ENCODE measurements at regions not wholly inside any gene's neighbourhood (a gene's known extent, or its start where the extent isn't known, plus 50 kb on each side); places are given as distances from the start of the nearest gene placed in this dataset.

- no peak for TF ChIP-seq POLR2A (IDR thresholded peaks at IDR 0.05)
- TF ChIP-seq, protein P1, sequence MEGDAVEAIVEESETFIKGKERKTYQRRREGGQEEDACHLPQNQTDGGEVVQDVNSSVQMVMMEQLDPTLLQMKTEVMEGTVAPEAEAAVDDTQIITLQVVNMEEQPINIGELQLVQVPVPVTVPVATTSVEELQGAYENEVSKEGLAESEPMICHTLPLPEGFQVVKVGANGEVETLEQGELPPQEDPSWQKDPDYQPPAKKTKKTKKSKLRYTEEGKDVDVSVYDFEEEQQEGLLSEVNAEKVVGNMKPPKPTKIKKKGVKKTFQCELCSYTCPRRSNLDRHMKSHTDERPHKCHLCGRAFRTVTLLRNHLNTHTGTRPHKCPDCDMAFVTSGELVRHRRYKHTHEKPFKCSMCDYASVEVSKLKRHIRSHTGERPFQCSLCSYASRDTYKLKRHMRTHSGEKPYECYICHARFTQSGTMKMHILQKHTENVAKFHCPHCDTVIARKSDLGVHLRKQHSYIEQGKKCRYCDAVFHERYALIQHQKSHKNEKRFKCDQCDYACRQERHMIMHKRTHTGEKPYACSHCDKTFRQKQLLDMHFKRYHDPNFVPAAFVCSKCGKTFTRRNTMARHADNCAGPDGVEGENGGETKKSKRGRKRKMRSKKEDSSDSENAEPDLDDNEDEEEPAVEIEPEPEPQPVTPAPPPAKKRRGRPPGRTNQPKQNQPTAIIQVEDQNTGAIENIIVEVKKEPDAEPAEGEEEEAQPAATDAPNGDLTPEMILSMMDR (IDR thresholded peaks at IDR 0.05), result no peak
- H3K9me3 ChIP-seq (replicated peaks in 1 of 3), result no peaks in the 10 kb centered on the region
- intact Hi-C loops (cut with DNase I), result no loop called here
- peak in 2 of 7 donors; percentile 16 to 30 for DNase-seq
- no peaks in the 10 kb centered on the region for H3K4me1 ChIP-seq (replicated peaks in 1 of 2)
- H3K27me3 ChIP-seq, result no peaks in the 10 kb centered on the region
- WGBS, 4 donors, result 69 to 76% (median 71%) methylated on average over 3 to 21 of the region's 21 CpGs
- H3K27ac ChIP-seq, result no peak overlapping the region
- no peak overlapping the region for H3K4me3 ChIP-seq
- H3K36me3 ChIP-seq (replicated peaks in 1 of 2), result no peaks in the 10 kb centered on the region
Measured at GRCh38 chr14:104427131-104427851, 152.3 kb upstream of the C14orf180 start.

DNA sequence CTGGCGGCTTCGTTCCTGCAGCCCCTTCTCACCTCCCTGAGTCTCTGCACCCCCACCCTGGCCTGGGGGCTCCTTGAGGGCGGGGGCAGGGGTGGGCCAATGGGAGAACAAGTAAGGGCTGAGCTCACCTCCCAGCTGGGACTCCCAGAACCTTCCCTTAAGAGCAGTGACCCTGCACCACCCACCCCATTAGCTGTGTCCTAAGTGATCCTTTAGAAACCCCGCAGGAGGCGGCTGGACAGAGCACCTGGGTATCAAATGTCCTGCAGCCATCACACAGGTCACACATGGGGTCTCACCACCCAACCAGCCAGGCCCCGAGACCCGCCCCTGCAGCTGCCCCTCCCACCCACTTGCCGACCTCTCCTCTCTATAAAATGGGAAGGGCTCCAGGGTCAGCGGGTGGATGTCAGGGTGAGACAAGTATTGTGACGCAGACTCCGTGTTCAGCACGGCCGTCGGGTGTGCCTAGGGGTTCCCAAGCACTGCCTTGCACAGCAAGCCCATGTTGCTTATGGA is 151.2 kb upstream of the C14orf180 start:
- H3K9me3 ChIP-seq (replicated peaks in 1 of 3), result no peaks in the 10 kb centered on the region
- intact Hi-C loops (cut with DNase I), result no loop called here
- DNase-seq, result peak in 1 of 7 donors; percentile 39

DNA sequence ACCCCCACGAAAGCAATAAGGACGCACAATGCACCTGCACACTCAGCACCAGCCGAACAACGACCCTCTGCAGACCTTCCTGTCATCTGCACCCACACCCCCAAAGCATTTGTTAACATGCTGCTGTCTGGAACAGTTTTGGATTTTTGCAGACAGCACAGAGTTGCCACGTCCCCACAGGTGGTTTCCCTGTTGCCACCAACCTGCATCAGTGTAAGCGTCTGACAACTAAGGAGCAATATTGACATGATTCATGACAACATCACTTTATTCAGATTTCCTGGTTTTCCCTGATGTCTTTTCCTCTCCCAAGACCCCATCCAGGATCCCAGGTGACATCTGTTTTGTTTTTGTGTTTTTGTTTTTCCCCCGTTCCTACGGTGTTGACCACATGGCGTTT is 150.7 kb upstream of the C14orf180 start:
- Histone ChIP-seq H3K4me1 (replicated peaks in 1 of 2) (no peaks in the 10 kb centered on the region), H3K36me3 (replicated peaks in 1 of 2) (no peaks in the 10 kb centered on the region), H3K27ac (no peak overlapping the region), H3K9me3 (replicated peaks in 1 of 3) (no peaks in the 10 kb centered on the region), H3K27me3 (no peaks in the 10 kb centered on the region), H3K4me3 (no peak overlapping the region)
- TF ChIP-seq, protein P1 (IDR thresholded peaks at IDR 0.05), result no peak
- no peak for TF ChIP-seq POLR2A (IDR thresholded peaks at IDR 0.05)
- intact Hi-C loops (cut with DNase I), result no loop called here
- WGBS, 4 donors, result 31 to 37% (median 35%) methylated on average over 9 of the region's 9 CpGs
- no peak for DNase-seq

More for the DNA sequence above, 151.2 kb upstream of the C14orf180 start:
- Histone ChIP-seq H3K27ac (no peak overlapping the region), H3K4me1 (replicated peaks in 1 of 2) (no peaks in the 10 kb centered on the region), H3K27me3 (no peaks in the 10 kb centered on the region), H3K4me3 (no peak overlapping the region), H3K36me3 (replicated peaks in 1 of 2) (no peaks in the 10 kb centered on the region)
- no peak for TF ChIP-seq POLR2A (IDR thresholded peaks at IDR 0.05)
- TF ChIP-seq, protein P1 (IDR thresholded peaks at IDR 0.05), result no peak
- WGBS, 4 donors, result 56 to 80% (median 67%) methylated on average over 1 to 14 of the region's 14 CpGs

- 59 to 75% (median 67%) methylated on average over 26 to 30 of the region's 30 CpGs for WGBS, 4 donors
- no peaks in the 10 kb centered on the region for H3K27me3 ChIP-seq
- H3K9me3 ChIP-seq (replicated peaks in 1 of 3), result no peaks in the 10 kb centered on the region
- H3K4me3 ChIP-seq, result no peak overlapping the region
- H3K36me3 ChIP-seq (replicated peaks in 1 of 2), result no peaks in the 10 kb centered on the region
- intact Hi-C loops (cut with DNase I), result no loop called here
- H3K27ac ChIP-seq, result no peak overlapping the region
- no peaks in the 10 kb centered on the region for H3K4me1 ChIP-seq (replicated peaks in 1 of 2)
- peak in 1 of 7 donors; percentile 30 for DNase-seq
- TF ChIP-seq POLR2A (IDR thresholded peaks at IDR 0.05), result no peak
- TF ChIP-seq, protein P1 (IDR thresholded peaks at IDR 0.05), result no peak
Measured at GRCh38 chr14:104429291-104429861, 150.2 kb upstream of the C14orf180 start.

Measured in adrenal gland (tissue), 9 donors.